HL-60 (cell line): ENCODE measurements at regions not wholly inside any gene's neighbourhood (a gene's known extent, or its start where the extent isn't known, plus 50 kb on each side); places are given as distances from the start of the nearest gene placed in this dataset.

ENCODE experiments used
- DNase-seq, 2 experiments: peaks; one replicate each; pipeline ENCODE4 v3.0.0-alpha.2; 2010 to 2020; ENCODE audit warnings: low read depth in 1 of 2, low spot score in 1 of 2
- H3K27ac ChIP-seq: fragments of 250-450 bp; sonication (Bioruptor Pico); replicated peaks from 2 replicates; pipeline ENCODE4 v1.5.1; 2020; ENCODE audit warnings: mild to moderate bottlenecking, moderate library complexity
- H3K27me3 ChIP-seq: fragments of 250-450 bp; sonication (Bioruptor Pico); 2 replicates; pipeline ENCODE4 v1.5.1; 2021; ENCODE audit warnings: mild to moderate bottlenecking, moderate library complexity; ENCODE audit not compliant: insufficient read depth, poor library complexity, severe bottlenecking
- H3K4me3 ChIP-seq: replicated peaks from 2 replicates; pipeline ENCODE4 v1.5.1; 2011; ENCODE audit warnings: mild to moderate bottlenecking, control low read depth, low read length; ENCODE audit not compliant: insufficient read depth
- CTCF ChIP-seq: IDR thresholded peaks from one replicate; pipeline ENCODE4 v1.5.1; 2011; ENCODE audit warnings: low read length, control low read depth, inconsistent platforms; ENCODE audit not compliant: insufficient read depth
- GABPA ChIP-seq: IDR thresholded peaks from 2 replicates; pipeline ENCODE4 v1.6.1; 2012; ENCODE audit warnings: low read depth
- POLR2AphosphoS5 ChIP-seq: IDR thresholded peaks from 2 replicates; pipeline ENCODE4 v1.6.1; 2012; ENCODE audit warnings: low read depth
- REST ChIP-seq: IDR thresholded peaks from 2 replicates; pipeline ENCODE4 v1.6.1; 2012; ENCODE audit warnings: low read depth; ENCODE audit not compliant: insufficient replicate concordance
- SPI1 ChIP-seq: IDR thresholded peaks from 2 replicates; pipeline ENCODE4 v1.6.1; 2012; ENCODE audit warnings: low read depth, mild to moderate bottlenecking, borderline replicate concordance

GRCh38 chr10:36053775-36054174 is 411.7 kb upstream of the FZD8 start:
- H3K27me3 ChIP-seq = no peaks in the 10 kb centered on the region
- TF ChIP-seq REST (no peak), POLR2AphosphoS5 (no peak), SPI1 (no peak), CTCF (no peak), GABPA (no peak)
- no peak overlapping the region for H3K27ac ChIP-seq
- H3K4me3 ChIP-seq = no peak overlapping the region
- no peak for DNase-seq

GRCh38 chr10:36053271-36053670 is 411.2 kb upstream of the FZD8 start:
- TF ChIP-seq CTCF = no peak
- no peak for TF ChIP-seq GABPA
- no peak for TF ChIP-seq SPI1
- no peak for TF ChIP-seq POLR2AphosphoS5
- TF ChIP-seq REST = no peak
- no peak for DNase-seq
- no peak overlapping the region for H3K27ac ChIP-seq
- no peak overlapping the region for H3K4me3 ChIP-seq
- no peaks in the 10 kb centered on the region for H3K27me3 ChIP-seq

GRCh38 chr10:36051500-36051991 is 409.4 kb upstream of the FZD8 start:
- H3K27ac ChIP-seq = no peak overlapping the region
- no peak for DNase-seq
- no peak for TF ChIP-seq REST
- TF ChIP-seq SPI1 = no peak
- no peak for TF ChIP-seq GABPA

More at GRCh38 chr10:36051500-36051991, 409.4 kb upstream of the FZD8 start:
- Histone ChIP-seq H3K4me3 (no peak overlapping the region), H3K27me3 (no peaks in the 10 kb centered on the region)
